Osteoblast (primary cell): ENCODE measurements at regions not wholly inside any gene's neighbourhood (a gene's known extent, or its start where the extent isn't known, plus 50 kb on each side); places are given as distances from the start of the nearest gene placed in this dataset.

Source experiments
- DNase-seq: peaks from one replicate; pipeline ENCODE4 v3.0.0; 2011; ENCODE audit warnings: low spot score, mixed read lengths; ENCODE audit not compliant: insufficient read length; ENCODE audit errors: missing footprints
- H2AFZ ChIP-seq: 2 replicates; pipeline ENCODE4 v1.6.0; 2011; ENCODE audit warnings: mild to moderate bottlenecking, low read length
- H3K27ac ChIP-seq: 2 replicates; pipeline ENCODE4 v1.5.1; 2011; ENCODE audit warnings: mild to moderate bottlenecking, low read depth, low read length, moderate library complexity
- H3K27me3 ChIP-seq: 2 replicates; pipeline ENCODE4 v1.6.0; 2012; ENCODE audit warnings: mild to moderate bottlenecking, control low read depth, inconsistent platforms, low read length, moderate library complexity; ENCODE audit not compliant: insufficient read depth
- H3K36me3 ChIP-seq: 2 replicates; pipeline ENCODE4 v1.5.1; 2011; ENCODE audit warnings: mild to moderate bottlenecking, low read length, control low read depth, moderate library complexity; ENCODE audit not compliant: insufficient read depth
- H3K4me1 ChIP-seq: 2 replicates; pipeline ENCODE4 v1.5.1; 2011; ENCODE audit warnings: mild to moderate bottlenecking, low read length, control low read depth, moderate library complexity; ENCODE audit not compliant: insufficient read depth
- H3K4me2 ChIP-seq: 2 replicates; pipeline ENCODE4 v1.6.0; 2011; ENCODE audit warnings: mild to moderate bottlenecking, low read length; ENCODE audit not compliant: insufficient read depth
- H3K4me3 ChIP-seq: fragments of 200-600 bp; sonication (generic); 3 replicates; pipeline ENCODE4 v1.5.1; 2012; ENCODE audit warnings: mild to moderate bottlenecking, low read length, inconsistent platforms; ENCODE audit not compliant: insufficient read depth
- H3K79me2 ChIP-seq: 2 replicates; pipeline ENCODE4 v1.6.0; 2012; ENCODE audit warnings: mild to moderate bottlenecking, low read length, control low read depth, inconsistent platforms; ENCODE audit not compliant: insufficient read depth
- H3K9me3 ChIP-seq: 2 replicates; pipeline ENCODE4 v1.5.1; 2011; ENCODE audit warnings: low read depth, low read length, control low read depth
- H4K20me1 ChIP-seq: 2 replicates; pipeline ENCODE4 v1.6.0; 2012; ENCODE audit warnings: mild to moderate bottlenecking, low read length, control low read depth; ENCODE audit not compliant: insufficient read depth
- CTCF ChIP-seq: IDR thresholded peaks from 2 replicates; pipeline ENCODE4 v1.5.1; 2011; ENCODE audit warnings: mild to moderate bottlenecking, low read depth, low read length, moderate library complexity; ENCODE audit errors: extremely low read depth

GRCh38 chr4:117634716-117635115 lies 399.6 kb upstream of the NDST3 start:
- H3K4me2 ChIP-seq, result no peak overlapping the region
- H3K27ac ChIP-seq, result no peak overlapping the region
- no peaks in the 10 kb centered on the region for H3K27me3 ChIP-seq
- no peak overlapping the region for H3K4me3 ChIP-seq
- H3K9me3 ChIP-seq, result no peaks in the 10 kb centered on the region
- H2AFZ ChIP-seq, result no peak overlapping the region
- no peaks in the 10 kb centered on the region for H4K20me1 ChIP-seq
- no peaks in the 10 kb centered on the region for H3K36me3 ChIP-seq
- DNase-seq, result no peak
- H3K4me1 ChIP-seq, result no peaks in the 10 kb centered on the region
- TF ChIP-seq CTCF, result no peak
- no peaks in the 10 kb centered on the region for H3K79me2 ChIP-seq

- Histone ChIP-seq H3K36me3 (no peaks in the 10 kb centered on the region), H2AFZ (no peak overlapping the region), H3K9me3 (no peaks in the 10 kb centered on the region), H4K20me1 (no peaks in the 10 kb centered on the region), H3K27me3 (no peaks in the 10 kb centered on the region), H3K79me2 (no peaks in the 10 kb centered on the region), H3K4me2 (no peak overlapping the region), H3K27ac (no peak overlapping the region), H3K4me3 (no peak overlapping the region), H3K4me1 (no peaks in the 10 kb centered on the region)
- TF ChIP-seq CTCF, result no peak
- no peak for DNase-seq
Measured at GRCh38 chr4:117637347-117637746, 396.9 kb upstream of the NDST3 start.

- Histone ChIP-seq H3K36me3 (no peaks in the 10 kb centered on the region), H3K27ac (no peak overlapping the region), H3K27me3 (no peaks in the 10 kb centered on the region), H3K79me2 (no peaks in the 10 kb centered on the region), H3K9me3 (no peaks in the 10 kb centered on the region), H3K4me2 (no peak overlapping the region), H3K4me3 (no peak overlapping the region), H4K20me1 (no peaks in the 10 kb centered on the region), H2AFZ (no peak overlapping the region), H3K4me1 (no peaks in the 10 kb centered on the region)
- DNase-seq, result no peak
- no peak for TF ChIP-seq CTCF
Measured at GRCh38 chr4:117640836-117641235, 393.4 kb upstream of the NDST3 start.

- TF ChIP-seq CTCF, result no peak
- H4K20me1 ChIP-seq, result no peaks in the 10 kb centered on the region
- H3K4me2 ChIP-seq, result no peak overlapping the region
- H3K4me3 ChIP-seq, result no peak overlapping the region
- H3K79me2 ChIP-seq, result no peaks in the 10 kb centered on the region
- no peak overlapping the region for H3K27ac ChIP-seq
- H3K9me3 ChIP-seq, result no peaks in the 10 kb centered on the region
- H3K36me3 ChIP-seq, result no peaks in the 10 kb centered on the region
- no peak overlapping the region for H2AFZ ChIP-seq
- H3K27me3 ChIP-seq, result no peaks in the 10 kb centered on the region
- DNase-seq, result no peak
- H3K4me1 ChIP-seq, result no peaks in the 10 kb centered on the region
Measured at GRCh38 chr4:117641519-117641918, 392.8 kb upstream of the NDST3 start.
